Stimulated activated CD8-positive, alpha-beta memory T cell treated with anti-CD3 and anti-CD28 coated beads, Interleukin-15, amount 100 ng/mL, for 24 hours (primary cell): ENCODE measurements at regions not wholly inside any gene's neighbourhood (a gene's known extent, or its start where the extent isn't known, plus 50 kb on each side); places are given as distances from the start of the nearest gene placed in this dataset.
"Not testable (repeated sequence)": the region's sequence is repeated elsewhere in the genome, so short reads cannot be mapped to it uniquely, and the experiment has no call there.

Experiments
- DNase-seq: peaks from one replicate; pipeline ENCODE4 v3.0.0-alpha.2; 2020; ENCODE audit warnings: low read depth

- DNase-seq, result no peak
Measured at GRCh38 chr12:125310461-125310860, 245.2 kb downstream of the AACS start.

GRCh38 chr12:125311050-125311449 is 245.8 kb downstream of the AACS start:
- DNase-seq, result no peak

GRCh38 chr12:125312471-125312870 is 247.2 kb downstream of the AACS start:
- DNase-seq, result no peak

GRCh38 chr12:125314051-125314755 is 249.0 kb downstream of the AACS start:
- DNase-seq, result no peak

GRCh38 chr12:125315771-125316170 is 250.5 kb downstream of the AACS start:
- no peak for DNase-seq

GRCh38 chr12:125320177-125320576 is 254.9 kb downstream of the AACS start:
- DNase-seq, result no peak

- DNase-seq, result no peak
Measured at GRCh38 chr12:125324861-125325490, 259.7 kb downstream of the AACS start.

- DNase-seq, result no peak
Measured at GRCh38 chr12:125329239-125330102, 264.2 kb downstream of the AACS start.

- peak; percentile 31 for DNase-seq
Measured at GRCh38 chr12:125330645-125331341, 265.6 kb downstream of the AACS start.

GRCh38 chr12:125331342-125332052 is 266.3 kb downstream of the AACS start:
- DNase-seq, result no peak

- DNase-seq, result no peak
Measured at GRCh38 chr12:125332900-125333299, 267.7 kb downstream of the AACS start.

- DNase-seq, result no peak
Measured at GRCh38 chr12:125336246-125336645, 271.0 kb downstream of the AACS start.

GRCh38 chr12:125340791-125341190 is 275.6 kb downstream of the AACS start:
- no peak for DNase-seq

GRCh38 chr12:125341422-125341821 is 276.2 kb downstream of the AACS start:
- no peak for DNase-seq

GRCh38 chr12:125343649-125344048 is 278.4 kb downstream of the AACS start:
- no peak for DNase-seq

- no peak for DNase-seq
Measured at GRCh38 chr12:125346362-125346761, 281.1 kb downstream of the AACS start.

- DNase-seq, result no peak
Measured at GRCh38 chr12:125351788-125352187, 286.6 kb downstream of the AACS start.

GRCh38 chr12:125353002-125353401 is 287.8 kb downstream of the AACS start:
- not testable (repeated sequence) for DNase-seq

GRCh38 chr12:125353871-125354270 is 288.6 kb downstream of the AACS start:
- no peak for DNase-seq

- no peak for DNase-seq
Measured at GRCh38 chr12:125355614-125356013, 290.4 kb downstream of the AACS start.

- no peak for DNase-seq
Measured at GRCh38 chr12:125356111-125356510, 290.9 kb downstream of the AACS start.

GRCh38 chr12:125357561-125357960 is 292.3 kb downstream of the AACS start:
- no peak for DNase-seq
